Activated CD4-positive, alpha-beta memory T cell treated with anti-CD3 and anti-CD28 coated beads for 36 hours (primary cell): ENCODE measurements at regions not wholly inside any gene's neighbourhood (a gene's known extent, or its start where the extent isn't known, plus 50 kb on each side); places are given as distances from the start of the nearest gene placed in this dataset.
"Not testable (repeated sequence)": the region's sequence is repeated elsewhere in the genome, so short reads cannot be mapped to it uniquely, and the experiment has no call there.

Experiments
- CTCF ChIA-PET: fragments of 350-600 bp; sonication (Branson Sonifier 250); formaldehyde crosslinking; loops from one replicate; lab custom pipeline; 2021; ENCODE audit warnings: antibody characterized with exemption, inconsistent platforms; lab: Charles Lee
- POLR2A ChIA-PET: fragments of 350-600 bp; sonication (Branson Sonifier 250); formaldehyde crosslinking; loops from one replicate; lab custom pipeline; 2021; ENCODE audit warnings: antibody characterized with exemption; lab: Charles Lee
- DNase-seq: peaks from one replicate; pipeline ENCODE4 v3.0.0-alpha.2; 2020
- H3K27ac Mint-ChIP-seq: one replicate; pipeline ENCODE4 v1.8.0; 2021; ENCODE audit warnings: mixed read lengths
- H3K27me3 Mint-ChIP-seq: one replicate; pipeline ENCODE4 v1.8.0; 2021; ENCODE audit warnings: mixed read lengths
- H3K36me3 Mint-ChIP-seq: one replicate; pipeline ENCODE4 v1.8.0; 2021; ENCODE audit warnings: mixed read lengths
- H3K4me1 Mint-ChIP-seq: one replicate; pipeline ENCODE4 v1.8.0; 2021; ENCODE audit warnings: low read depth, mixed read lengths
- H3K4me3 Mint-ChIP-seq: one replicate; pipeline ENCODE4 v1.8.0; 2021; ENCODE audit warnings: mild to moderate bottlenecking, mixed read lengths
- H3K9me3 Mint-ChIP-seq: one replicate; pipeline ENCODE4 v1.8.0; 2021; ENCODE audit warnings: mixed read lengths
- intact Hi-C: fragments of 100-400 bp; cut with micrococcal nuclease; formaldehyde crosslinking; loops from one replicate; pipeline ENCODE4 v1.15.1; 2023

DNA sequence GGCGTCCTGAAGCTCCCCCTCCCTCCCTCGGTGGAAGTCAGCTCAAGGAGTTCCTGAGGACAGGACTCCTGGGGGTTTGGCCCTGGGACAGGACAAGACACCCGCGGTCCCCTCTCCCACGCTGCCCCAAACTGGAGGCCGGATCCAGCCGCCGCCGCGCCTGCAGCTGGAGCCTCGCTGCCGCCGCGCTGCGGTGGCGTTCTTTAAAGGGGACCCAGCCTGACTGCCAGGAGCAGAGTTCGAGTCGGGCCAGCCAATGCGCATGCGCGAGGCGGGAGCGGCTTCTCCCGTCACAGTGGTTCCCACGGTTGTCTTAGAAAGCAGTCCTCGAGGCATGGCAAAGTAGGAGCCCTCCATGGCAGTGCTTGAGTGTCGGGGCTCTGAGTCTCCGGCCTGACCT, 362.7 kb upstream of the ZNF337 start:
- DNase-seq, H3K36me3 Mint-ChIP-seq, H3K4me1 Mint-ChIP-seq, H3K9me3 Mint-ChIP-seq, POLR2A ChIA-PET, H3K4me3 Mint-ChIP-seq, intact Hi-C loops, CTCF ChIA-PET, H3K27me3 Mint-ChIP-seq, H3K27ac Mint-ChIP-seq: not testable (repeated sequence)

DNA sequence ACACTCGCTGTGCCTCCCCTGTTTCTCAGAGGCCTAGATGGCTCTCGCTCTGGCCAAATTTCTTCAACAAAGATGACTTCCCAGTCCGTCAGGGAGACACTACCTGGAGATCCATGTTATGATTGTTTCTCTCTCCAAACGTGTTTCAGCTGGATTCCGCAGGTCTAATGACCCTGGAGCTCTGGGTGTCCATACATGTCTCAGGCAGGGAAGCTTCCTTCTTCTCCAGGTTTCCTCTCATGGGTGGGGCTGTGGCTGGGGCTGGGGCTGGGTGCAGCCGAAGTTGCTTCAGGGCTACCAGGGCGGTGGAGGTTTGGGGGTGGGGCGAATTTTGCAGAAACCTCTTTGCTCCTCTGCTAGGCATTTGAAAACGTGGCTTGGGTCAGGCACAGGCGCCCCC, 361.8 kb upstream of the ZNF337 start:
- H3K36me3 Mint-ChIP-seq, H3K27me3 Mint-ChIP-seq, CTCF ChIA-PET, H3K27ac Mint-ChIP-seq, DNase-seq, POLR2A ChIA-PET, H3K4me1 Mint-ChIP-seq, H3K4me3 Mint-ChIP-seq, H3K9me3 Mint-ChIP-seq, intact Hi-C loops: not testable (repeated sequence)

DNA sequence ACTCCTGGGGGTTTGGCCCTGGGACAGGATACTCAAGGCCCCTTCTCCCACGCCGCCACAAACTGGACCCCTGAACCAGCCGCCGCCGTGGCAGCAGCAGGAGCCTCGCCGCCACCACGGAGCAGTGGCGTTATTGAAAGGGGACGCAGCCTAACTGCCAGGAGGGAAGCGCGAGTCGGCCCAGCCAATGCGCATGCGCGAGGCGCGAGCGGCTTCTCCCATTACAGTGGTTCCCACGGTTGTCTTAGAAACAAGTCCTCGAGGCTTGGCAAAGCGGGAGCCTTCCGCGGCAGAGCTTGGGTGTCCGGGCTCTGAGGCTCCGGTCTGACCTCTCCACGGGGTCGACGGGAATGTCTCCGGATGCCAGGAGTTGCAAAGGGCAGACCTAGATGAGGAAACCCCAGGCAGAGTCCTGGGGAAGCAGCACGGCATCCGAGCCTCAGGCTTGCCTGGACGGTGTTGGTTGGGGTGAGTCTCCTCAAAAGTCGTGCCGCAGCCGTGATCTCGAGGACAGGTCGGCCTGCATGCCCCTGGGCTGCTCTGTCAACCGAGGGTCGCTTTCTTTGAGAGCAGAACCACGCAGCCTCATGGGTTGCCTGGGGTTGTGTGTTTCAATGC, 360.6 kb upstream of the ZNF337 start:
- H3K4me3 Mint-ChIP-seq, POLR2A ChIA-PET, H3K27ac Mint-ChIP-seq, H3K27me3 Mint-ChIP-seq, intact Hi-C loops, H3K36me3 Mint-ChIP-seq, DNase-seq, H3K4me1 Mint-ChIP-seq, H3K9me3 Mint-ChIP-seq, CTCF ChIA-PET: not testable (repeated sequence)

DNA sequence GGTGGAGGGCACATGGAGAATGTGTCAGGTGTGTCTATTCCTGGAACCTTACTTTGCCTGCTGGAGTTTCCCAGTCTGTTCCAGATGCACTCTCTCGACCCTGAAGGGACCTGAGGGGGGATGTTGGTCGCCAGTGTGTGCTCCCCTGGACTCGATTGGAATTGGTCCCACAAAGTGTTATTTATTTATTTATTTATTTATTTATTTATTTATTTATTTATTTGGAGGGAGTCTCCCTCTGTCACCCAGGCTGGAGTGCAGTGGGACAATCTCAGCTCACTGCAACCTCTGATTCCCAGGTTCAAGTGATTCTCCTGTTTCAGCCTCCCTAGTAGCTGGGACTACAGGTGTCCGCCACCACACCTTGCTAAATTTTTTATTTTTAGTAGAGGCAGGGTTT, 329.1 kb upstream of the ZNF337 start:
- H3K4me1 Mint-ChIP-seq, H3K27me3 Mint-ChIP-seq, H3K36me3 Mint-ChIP-seq, DNase-seq, H3K4me3 Mint-ChIP-seq, H3K9me3 Mint-ChIP-seq, CTCF ChIA-PET, H3K27ac Mint-ChIP-seq, POLR2A ChIA-PET, intact Hi-C loops: not testable (repeated sequence)

DNA sequence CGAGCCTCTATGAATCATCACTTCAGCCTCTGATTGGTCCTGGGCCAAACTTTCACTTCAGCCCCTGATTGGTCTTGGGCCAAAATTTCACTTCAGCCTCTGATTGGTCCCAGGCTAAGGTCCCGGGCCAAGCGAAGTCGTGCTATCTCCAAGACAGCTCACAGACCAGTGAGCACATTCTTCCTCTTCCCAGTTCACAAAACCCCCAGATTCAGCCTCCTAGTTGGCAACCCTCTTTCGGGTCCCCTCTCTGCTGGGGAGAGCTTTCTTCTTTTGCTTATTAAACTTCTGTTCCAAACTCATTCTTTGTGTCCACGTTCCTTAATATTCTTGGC, 314.3 kb upstream of the ZNF337 start:
- H3K4me1 Mint-ChIP-seq, H3K36me3 Mint-ChIP-seq, intact Hi-C loops, DNase-seq, H3K9me3 Mint-ChIP-seq, H3K27me3 Mint-ChIP-seq, CTCF ChIA-PET, POLR2A ChIA-PET, H3K27ac Mint-ChIP-seq: not testable (repeated sequence)
- H3K4me3 Mint-ChIP-seq = peak overlapping the region; percentile 79

DNA sequence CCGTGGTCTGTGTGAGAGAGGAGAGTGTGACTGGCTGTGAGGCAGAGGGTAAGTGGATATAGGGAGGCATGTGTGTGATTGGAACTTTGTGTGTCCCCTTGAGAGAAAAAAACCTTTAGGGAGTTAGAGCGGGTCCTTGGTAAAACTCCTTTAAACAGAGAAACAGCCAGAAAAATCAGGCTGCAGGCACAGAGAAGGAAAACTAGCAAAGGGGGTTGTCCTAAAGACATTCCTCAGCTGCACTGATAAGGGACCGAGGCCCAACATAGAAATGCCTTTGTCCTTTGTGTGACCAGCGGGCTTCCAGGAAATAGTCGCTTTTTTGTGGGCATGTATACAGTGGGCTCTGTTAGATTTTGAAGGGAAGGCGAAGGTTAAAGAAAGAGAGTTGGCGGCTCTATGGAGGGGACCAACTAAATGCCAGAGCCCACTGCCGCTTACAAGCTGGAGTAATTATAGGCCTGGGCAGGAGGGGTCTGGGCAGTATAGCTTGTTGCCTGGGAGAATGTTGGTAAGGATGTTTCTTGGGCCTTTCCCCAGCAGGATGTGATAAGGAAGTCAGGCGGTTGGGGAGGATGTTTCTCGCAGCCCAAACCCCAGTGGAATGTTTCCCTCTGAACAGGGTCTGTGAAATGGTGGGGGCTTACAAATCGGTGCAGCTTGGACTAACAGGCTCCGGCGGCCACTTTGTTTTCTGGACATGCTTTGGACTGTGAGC, 313.7 kb upstream of the ZNF337 start:
- CTCF ChIA-PET, H3K27me3 Mint-ChIP-seq, H3K36me3 Mint-ChIP-seq: not testable (repeated sequence)

DNA sequence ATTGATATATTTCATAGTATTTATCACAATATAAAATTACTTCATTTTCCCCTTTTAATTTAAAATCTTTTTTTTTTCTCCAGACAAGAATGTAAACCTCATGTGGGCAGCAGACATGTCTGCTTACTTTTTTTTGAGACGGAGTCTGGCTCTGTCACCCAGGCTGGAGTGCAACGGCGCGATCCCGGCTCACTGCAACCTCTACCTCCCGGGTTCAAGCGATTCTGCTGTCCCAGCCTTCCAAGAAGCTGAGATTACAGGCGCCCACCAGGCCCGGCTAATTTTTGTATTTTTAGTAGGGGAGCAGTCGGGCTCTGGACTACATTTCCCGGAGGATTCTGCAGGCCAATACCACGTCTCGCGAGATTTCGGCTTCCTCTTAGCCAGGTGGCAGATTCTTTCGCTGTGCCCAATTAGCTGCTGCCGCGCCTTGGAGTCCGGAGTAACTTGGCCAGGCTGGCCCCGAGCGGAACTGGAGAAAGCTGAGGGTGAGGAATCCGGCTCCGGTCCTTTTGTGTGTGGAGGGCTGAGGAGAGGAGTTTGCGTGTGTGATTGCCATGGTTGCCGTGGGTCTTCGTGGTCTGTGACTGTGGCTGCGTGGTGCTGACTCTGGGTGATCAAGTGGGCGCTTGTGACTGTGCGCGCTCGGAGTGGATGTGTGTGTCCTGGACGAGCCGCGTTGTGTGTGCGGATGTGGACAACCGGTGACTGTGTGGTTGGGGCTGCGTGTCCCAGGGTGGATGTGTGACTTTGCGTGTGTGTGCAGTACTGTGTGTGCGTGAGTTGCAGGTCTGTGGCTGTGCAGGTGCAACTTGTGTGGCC, 313.0 kb upstream of the ZNF337 start:
- H3K27ac Mint-ChIP-seq = peak overlapping the region; percentile 31
- H3K9me3 Mint-ChIP-seq, H3K36me3 Mint-ChIP-seq, CTCF ChIA-PET, POLR2A ChIA-PET, intact Hi-C loops, H3K4me1 Mint-ChIP-seq, H3K27me3 Mint-ChIP-seq: not testable (repeated sequence)
- peak; percentile 71 for DNase-seq
- H3K4me3 Mint-ChIP-seq = peak overlapping the region; percentile 79

More for the DNA sequence above, 313.7 kb upstream of the ZNF337 start:
- intact Hi-C loops, DNase-seq, POLR2A ChIA-PET, H3K9me3 Mint-ChIP-seq, H3K4me1 Mint-ChIP-seq: not testable (repeated sequence)
- Mint-ChIP-seq H3K27ac (peak overlapping the region; percentile 31), H3K4me3 (peak overlapping the region; percentile 79)

DNA sequence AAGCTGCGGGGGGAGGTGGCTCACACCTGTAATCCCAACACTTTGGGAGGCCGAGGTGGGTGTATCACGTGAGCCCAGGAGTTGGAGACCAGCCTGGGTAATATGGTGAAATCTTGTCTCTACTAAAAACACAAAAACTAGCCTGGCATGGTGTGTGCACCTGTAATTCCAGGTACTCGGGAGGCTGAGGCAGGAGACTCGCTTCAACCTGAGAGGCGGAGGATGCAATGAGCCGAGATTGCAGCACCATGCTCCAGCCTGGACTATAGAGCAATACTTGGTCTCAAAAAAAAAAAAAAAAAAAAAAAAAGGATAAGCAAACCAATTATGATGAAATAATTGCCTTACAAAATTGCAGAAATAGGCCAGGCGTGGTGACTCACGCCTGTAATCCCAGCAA, 311.4 kb upstream of the ZNF337 start:
- H3K36me3 Mint-ChIP-seq, DNase-seq, H3K4me3 Mint-ChIP-seq, H3K9me3 Mint-ChIP-seq, CTCF ChIA-PET, H3K4me1 Mint-ChIP-seq, H3K27ac Mint-ChIP-seq, POLR2A ChIA-PET, intact Hi-C loops, H3K27me3 Mint-ChIP-seq: not testable (repeated sequence)

DNA sequence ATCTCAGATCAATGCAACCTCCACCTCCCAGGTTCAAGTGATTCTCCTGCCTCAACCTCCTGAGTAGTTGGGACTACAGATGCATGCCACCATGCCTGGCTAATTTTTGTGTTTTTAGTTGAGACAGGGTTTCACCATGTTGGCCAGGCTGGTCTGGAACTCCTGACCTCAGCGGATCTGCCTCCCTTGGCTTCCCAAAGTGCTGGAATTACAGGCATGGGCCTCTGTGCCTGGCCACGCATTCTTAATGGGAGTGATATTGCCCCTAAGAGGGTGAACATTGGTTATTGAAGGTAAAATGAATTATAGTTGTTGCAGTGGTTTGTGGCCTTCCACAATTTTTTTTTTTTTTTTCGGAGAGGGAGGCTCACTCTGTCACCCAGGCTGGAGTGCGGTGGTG, 309.5 kb upstream of the ZNF337 start:
- CTCF ChIA-PET, H3K9me3 Mint-ChIP-seq, POLR2A ChIA-PET, DNase-seq, H3K27ac Mint-ChIP-seq, H3K36me3 Mint-ChIP-seq, H3K4me1 Mint-ChIP-seq, intact Hi-C loops, H3K4me3 Mint-ChIP-seq, H3K27me3 Mint-ChIP-seq: not testable (repeated sequence)

DNA sequence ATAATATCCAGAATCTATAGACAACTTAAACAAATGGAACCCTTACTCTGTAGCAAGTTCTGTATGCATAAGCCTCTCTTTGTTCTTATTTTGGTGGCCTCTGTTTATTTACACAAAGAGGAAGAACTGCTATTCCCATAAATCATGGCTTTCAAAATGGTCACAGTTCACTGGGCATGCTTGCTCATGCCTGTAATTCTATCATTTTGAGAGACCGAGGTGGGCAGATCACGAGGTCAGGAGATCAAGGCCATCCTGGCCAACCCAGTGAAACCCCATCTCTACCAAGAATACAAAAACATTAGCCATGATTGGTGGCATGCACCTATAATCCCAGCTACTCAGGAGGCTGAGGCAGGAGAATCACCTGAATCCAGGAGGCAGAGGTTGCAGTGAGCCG, 307.3 kb upstream of the ZNF337 start:
- POLR2A ChIA-PET, H3K36me3 Mint-ChIP-seq, H3K27ac Mint-ChIP-seq, H3K9me3 Mint-ChIP-seq, DNase-seq, H3K4me1 Mint-ChIP-seq, CTCF ChIA-PET, H3K4me3 Mint-ChIP-seq, H3K27me3 Mint-ChIP-seq, intact Hi-C loops: not testable (repeated sequence)

DNA sequence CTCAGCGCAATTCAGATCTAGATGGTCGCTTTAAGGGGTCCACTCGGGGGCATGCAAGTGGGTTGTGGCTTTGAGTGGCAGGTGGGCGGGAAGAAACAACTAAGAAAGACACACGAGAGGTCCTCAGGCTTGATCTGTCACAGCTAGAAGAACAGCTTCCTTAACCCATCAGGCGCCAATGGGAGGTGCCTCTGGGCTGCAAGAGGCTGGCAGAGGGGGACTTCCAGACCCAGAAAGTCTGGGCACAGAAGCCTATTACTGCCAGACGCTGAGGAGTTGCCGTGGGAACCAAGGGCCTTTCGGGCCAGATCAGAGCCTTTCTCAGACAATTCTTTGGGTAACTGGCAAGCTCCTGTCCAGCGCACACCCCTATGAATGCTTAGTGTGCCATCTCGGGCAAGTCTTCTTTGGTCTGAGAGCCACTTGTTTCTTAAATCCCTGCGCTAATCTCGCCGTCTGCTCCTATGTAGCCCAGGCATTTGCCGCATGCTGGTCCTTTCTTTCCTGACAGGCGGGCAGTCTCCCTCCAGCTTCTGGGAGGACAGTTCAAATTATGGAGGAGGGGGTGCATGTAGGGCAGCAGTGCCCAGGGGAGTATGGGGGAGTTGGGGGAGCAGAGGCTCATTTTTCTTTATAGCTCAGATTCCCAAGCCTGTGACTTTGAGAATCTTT, 300.9 kb upstream of the ZNF337 start:
- intact Hi-C loops, H3K4me1 Mint-ChIP-seq, POLR2A ChIA-PET, H3K27ac Mint-ChIP-seq, DNase-seq, H3K4me3 Mint-ChIP-seq, CTCF ChIA-PET, H3K9me3 Mint-ChIP-seq, H3K27me3 Mint-ChIP-seq, H3K36me3 Mint-ChIP-seq: not testable (repeated sequence)

DNA sequence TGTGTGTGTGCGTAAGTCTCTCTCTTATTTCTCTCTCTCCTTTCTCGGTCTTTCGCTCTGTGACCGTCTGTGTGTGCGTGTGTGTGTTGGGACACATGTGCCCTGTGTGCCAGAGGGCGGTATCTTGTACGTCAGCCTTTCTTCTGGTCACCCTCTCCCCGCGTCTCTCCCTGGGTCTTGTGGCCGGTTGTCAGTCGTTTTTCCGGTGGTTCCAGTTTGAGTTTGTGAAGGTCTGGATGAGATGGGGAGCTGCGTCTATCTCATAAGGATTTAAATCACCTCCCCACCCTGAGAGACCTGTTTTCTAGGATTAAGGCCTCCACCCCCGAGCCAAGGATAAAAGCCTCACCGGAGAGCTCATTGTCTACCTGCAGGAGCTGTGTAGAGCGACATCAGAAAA, 295.5 kb upstream of the ZNF337 start:
- intact Hi-C loops = no loop called here
- no peak overlapping the region for H3K4me3 Mint-ChIP-seq
- no peak overlapping the region for H3K27ac Mint-ChIP-seq
- H3K4me1 Mint-ChIP-seq = no peaks in the 10 kb centered on the region
- no peaks in the 10 kb centered on the region for H3K9me3 Mint-ChIP-seq
- CTCF ChIA-PET = no interaction called here
- no peak for DNase-seq
- POLR2A ChIA-PET = no interaction called here
- no peaks in the 10 kb centered on the region for H3K36me3 Mint-ChIP-seq
- H3K27me3 Mint-ChIP-seq = peaks cover 5% of the 10 kb centered on the region
